Daoy (cell line): ENCODE measurements at regions not wholly inside any gene's neighbourhood (a gene's known extent, or its start where the extent isn't known, plus 50 kb on each side); places are given as distances from the start of the nearest gene placed in this dataset.

Experiments used
- DNase-seq: peaks from one replicate; pipeline ENCODE4 v3.0.0-alpha.2; 2015; ENCODE audit warnings: low read depth

DNA sequence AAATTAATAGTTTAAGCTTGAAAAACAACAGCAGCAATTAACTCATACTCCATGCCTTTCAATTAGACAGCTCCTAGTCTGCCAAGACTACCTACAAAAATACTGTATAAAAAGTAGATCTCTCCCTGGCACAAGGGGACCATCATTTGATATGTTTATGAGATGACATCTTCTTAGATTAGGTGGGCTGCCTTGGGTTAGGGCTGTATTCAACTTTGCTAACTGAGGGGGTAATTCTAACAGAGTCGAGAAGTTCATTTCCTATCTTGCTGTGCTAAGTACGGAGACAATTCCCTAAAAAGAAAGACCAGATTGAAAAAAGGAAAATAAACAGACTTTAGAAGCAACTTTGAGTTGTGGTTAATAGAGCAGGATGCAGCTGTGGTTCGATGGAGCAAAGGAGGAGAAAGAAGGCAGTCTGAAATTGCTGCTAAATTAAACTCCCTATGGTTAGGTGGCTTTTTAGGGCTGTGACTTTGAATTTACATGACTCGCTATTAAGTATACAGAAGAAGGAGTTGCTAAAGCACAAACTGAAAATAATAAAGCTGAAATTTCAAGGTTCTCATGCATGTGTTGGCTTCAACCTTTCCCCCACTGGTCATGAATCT lies 75.4 kb downstream of the CDC7 start:
- DNase-seq: no peak

DNA sequence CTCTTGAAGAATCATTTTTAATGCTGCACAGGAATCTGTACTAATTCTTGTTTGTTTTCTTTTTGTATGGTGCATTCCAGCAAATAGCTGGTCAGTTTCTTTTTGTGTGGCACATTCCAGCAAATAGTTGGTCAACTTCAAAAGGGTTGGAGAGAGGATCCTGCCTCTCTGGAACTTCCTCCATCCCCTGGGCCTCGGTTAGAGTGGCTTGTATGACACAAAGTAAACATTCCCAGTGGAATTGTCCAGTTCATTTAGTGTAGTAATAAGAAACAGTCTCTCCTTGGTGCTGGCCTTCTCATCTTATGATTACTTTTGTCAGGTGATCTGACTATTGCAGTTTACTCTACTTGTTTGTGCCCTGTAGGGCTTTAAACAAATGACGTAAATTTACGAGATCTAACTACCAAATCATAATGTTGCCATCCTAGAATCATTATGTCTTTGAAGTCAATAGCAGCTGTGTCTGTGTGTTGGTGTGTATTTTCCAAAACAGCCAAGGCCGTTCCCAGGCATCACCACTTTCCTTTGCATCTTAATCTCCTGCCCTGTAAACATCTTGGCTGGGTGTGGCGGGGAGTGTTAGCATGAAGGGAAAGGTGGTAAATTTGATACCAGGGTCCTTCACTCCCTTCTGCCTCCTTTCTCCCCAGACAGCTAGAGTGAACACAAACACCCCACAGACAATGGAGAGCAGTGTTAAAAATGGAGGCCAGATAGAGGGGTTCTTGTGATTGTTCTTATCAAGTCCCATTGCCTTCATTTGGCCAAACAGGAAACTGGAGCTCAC lies 77.9 kb downstream of the CDC7 start:
- no peak for DNase-seq

DNA sequence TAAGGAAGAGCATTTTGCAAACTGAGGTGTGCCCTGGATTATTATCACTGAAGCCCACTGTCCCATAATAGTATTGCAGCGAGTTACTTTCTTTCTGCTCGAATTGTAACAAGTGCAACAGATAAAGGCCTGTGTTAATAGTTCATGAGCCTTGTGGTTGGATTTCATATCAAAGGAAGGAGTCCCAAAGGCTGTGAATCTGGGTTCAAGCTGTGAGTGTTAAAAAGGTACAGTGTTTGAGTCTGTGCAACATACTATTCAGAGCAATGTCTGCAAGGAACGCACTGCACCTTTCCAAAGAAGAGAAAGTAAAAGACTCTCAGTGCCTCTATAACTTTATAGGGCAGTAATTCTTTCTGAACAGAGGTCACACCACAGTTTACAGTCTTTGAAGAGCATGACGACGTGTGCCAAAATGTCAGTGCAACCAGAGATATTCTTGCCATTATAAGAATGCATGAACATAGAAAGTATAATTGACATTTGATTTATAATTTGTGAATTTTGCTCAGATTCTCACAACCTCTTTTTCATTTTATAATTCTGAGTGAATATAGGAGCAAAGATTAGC lies 79.1 kb downstream of the CDC7 start:
- no peak for DNase-seq

DNA sequence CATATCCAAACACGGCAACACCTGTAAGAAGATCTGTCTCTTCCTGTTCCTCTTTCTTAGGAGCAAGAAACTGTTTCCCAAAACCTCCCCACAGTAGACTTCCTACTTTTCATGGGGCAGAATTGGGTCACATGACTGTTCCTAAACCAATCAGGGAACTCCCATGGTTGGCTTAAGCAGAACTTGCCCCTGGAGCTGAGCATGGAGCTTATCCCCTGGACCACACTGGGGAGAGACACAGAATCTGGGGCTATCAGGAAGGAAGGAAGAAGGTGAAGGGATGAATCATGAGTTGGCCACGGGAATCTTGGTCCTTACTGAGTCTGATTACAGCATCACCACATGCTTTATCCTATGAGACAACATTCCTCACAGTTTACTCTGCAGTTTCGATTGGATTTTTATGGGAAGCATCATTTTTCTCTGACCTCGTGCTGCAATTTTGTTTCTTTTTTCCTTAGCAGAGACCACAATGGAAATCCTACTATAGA lies 81.8 kb downstream of the CDC7 start:
- DNase-seq: peak; percentile 89

DNA sequence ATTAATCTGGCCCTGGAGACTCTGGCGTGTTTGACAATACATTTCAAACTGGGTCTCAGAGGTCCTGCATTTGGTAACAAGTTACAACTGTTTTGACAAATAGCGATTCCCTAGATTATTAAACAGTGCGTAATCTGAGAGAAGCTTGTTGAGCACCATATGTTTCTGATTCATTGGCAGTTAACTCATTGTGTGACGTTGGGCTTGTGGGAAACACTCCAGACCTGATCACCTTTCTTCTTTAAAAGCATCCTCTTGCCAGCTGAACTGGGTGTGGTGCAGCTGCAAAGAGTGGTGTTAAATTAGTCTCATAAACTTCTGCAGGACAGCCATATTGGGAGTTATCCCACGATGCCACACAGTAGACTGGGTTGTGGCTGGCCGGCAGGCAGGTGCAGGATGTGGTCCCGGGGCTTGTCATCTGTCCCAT lies 82.7 kb downstream of the CDC7 start:
- peak; percentile 63 for DNase-seq

DNA sequence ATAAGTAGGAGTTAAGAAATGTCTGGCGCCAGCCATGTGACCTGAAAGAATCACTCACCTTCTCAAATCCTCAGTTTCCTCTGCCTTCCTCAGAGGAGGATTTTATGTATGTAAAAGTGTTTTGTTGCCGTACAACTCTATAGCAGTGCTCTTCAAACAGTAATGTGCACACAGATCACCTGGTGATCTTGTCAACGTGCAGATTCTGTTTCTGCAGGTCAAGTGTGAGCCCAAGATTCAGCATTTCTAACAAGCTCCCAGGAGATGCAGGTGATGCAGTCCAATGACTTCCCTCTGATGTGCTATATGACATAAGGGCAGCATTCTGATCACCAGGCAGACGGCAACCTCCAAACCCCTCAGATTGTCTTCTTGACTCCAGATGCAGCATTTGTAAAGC lies 83.7 kb downstream of the CDC7 start:
- no peak for DNase-seq

DNA sequence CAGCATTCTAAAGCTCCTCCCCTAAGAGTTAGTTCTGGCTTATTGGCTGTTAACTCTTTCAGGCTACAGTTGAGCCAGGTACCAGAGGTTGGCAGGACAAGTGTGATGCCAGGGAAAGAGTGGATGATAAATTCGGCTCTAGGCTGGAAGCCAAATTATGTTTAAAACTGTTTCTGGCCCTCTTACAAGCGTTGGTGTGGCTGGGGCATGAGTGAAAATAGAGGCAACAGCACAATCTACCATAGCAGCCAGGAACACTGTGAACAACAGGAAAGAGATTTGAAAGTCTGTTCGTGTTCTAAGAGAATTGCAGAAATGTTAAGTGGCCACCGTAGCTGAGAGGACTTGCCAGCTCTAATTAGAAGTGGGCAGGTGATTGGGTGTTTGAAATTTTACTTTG lies 84.2 kb downstream of the CDC7 start:
- no peak for DNase-seq

DNA sequence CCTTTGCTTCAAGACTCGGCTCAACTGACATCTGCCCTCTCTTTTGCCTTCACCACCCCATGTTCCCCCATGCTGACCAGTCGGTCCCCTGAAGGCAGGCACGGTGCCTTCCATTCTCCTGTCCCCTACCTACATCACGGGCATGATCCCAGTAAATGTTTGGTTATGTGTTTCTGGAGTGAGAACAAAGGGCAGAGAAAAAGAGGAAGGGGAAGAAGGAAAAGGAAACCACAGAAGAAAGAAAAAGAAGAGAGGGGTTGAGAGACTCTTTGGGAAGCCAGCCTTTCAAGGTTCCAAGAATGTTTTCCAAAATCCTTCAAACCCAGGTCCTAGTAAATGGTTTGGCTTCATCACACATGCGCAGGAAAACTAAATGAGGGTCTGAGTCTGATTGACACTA lies 84.9 kb downstream of the CDC7 start:
- DNase-seq: no peak

DNA sequence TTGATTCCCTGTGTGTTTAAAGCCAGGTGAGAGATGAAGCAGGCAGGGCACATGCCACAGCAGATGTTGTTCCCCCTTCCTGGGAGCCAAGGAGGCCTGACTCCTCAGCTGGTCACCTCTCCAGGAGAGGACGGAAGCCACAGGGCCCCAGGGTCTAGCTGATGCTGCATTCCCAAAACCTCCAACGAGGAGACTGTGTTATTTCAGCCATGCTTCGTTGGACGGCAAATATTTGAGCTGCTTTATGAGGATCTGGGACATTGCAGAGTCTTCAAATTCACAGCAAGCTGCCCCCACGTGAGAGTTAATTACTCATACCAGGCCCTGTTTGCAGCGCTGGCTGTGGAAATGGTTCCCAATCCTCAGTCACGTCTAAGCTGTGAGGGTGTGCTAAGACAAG lies 85.3 kb downstream of the CDC7 start:
- DNase-seq: peak; percentile 59

DNA sequence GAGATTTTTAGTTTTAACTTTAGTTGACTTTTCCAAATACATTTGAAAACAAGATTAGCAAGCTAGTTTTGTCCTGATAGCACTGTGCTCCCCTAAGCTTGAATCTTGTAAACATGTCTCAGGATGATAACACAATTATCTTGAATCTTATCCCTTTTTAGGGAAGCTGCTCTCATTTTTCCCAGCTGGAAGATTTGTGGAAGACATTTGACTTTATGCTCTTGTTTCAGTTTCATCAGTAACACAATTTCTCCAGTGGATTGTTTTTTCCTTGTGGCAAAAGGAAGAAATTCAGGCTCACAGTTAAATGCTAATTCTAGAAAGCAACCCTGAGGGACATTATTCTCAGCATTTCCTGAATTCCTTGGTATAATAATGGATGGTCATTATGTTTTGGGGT lies 88.8 kb downstream of the CDC7 start:
- no peak for DNase-seq

DNA sequence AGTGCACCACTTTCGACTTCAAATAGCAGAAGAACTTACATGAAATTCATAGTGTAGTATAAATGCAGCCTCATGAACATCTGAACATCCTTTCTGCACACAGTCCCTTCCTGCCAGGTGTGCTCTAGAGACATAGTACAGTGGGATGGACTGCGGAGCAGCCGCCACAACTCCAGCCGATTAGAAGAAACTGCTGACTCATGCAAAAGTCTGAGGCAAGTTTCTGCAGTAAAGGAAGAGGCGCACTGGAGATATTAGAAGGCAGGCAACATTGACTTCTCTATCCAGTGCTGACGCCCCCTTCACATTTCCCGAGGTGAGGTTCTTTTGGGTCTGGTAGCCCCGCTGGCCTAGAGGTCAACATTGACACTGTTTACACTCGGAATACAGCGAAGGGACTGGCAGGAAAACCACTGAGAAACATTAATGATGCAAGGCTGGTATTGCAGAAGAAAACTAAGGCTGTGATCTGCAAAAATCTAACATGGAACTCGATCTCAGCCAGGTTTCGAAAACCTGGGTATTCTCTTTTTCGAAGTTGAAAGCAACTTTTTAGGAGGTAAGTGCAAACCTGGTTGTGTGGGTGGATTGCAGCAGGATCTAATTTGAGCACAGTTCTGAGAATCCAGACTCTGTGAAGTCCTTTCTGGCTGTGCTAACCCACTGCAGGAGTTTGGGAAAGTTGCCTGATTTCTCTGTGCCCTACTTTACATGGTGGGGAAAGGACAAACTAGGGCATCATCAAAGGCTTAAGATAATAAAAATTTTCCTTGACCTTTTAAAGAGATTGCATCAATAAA lies 90.7 kb downstream of the CDC7 start:
- DNase-seq: no peak

DNA sequence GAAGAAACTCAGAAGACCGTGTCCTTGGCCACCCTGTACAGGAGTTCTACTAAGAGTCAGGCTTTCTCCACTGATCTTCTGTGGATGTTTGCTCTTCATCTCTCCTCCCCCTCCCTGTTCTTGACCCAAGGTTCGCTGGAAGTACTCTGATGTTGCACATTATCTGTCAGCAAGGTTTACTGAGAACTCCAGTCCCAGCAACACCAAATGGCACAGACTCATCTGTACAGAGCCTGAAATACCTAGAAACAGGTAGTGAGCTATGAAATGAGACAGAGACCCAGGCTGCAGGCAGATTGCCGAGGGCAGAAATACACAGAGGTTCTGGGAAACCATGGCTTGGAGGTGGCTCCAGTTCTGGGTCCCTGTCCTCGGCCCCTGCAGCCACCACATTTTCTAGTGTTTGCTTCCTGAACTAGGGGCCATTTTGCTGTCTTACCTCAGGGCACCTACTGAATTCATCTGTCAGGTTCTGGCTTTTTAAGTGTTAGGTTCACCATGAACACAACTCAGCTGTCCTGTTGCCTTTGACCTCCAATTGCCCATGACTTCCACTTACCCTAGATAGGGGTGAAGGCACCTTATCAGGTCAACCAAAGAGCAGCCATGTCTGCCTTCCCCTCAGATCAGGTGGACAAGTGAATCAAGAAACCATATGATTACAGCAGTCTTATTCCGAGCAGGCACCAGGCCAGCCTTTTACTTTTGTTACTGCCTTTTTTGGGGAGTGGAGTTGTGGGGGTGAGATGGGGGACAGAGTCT lies 92.2 kb downstream of the CDC7 start:
- no peak for DNase-seq

DNA sequence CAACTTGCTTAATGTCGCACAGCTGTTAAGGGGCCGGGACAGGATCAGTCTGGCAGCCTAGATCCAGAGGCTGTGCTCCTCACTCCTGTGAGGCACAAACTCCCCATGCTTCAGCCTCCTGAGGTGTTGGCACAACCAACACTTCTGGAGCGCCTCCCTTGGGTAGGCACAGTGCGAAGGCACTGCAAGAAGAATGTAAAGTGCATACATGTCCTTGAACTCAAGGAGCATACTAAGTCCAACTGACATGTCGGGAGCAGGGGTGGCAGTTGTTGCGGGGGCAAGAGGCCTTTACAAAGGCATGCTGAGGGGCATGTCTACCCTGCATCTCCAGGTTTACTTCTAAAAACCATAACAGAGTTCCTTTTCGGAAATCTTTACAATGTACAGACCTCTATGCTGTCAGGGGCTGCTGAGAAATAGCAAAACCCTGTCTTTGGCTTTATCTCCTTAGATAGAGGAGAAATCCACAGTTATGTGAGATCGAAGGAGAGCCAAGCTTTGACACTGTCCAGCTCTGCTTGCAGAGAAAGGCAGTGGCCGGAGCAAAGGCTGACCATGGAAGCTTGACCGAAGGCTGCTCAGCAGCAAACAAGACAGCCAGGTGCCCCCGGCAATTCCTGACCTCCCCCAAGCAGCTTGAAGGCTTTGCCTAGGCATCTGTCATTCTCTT lies 93.9 kb downstream of the CDC7 start:
- no peak for DNase-seq

DNA sequence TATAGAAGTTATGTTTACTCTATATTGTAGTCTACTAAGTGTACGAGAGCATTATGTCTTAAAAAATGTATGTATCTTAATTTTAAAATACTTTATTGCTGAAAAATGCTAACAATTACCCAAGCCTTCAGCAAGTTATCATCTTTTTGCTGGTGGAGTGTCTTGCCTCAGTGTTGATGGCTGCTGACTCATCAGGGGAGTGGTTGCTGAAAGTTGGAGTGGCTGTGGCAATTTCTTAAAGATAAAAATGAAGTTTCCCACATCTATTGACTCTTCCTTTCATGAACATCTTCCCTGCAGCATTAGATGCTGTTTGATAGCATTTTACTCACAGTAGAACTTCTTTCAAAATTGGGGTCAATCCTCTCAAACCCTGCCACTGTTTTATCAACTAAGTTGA lies 95.8 kb downstream of the CDC7 start:
- DNase-seq: peak; percentile 36

DNA sequence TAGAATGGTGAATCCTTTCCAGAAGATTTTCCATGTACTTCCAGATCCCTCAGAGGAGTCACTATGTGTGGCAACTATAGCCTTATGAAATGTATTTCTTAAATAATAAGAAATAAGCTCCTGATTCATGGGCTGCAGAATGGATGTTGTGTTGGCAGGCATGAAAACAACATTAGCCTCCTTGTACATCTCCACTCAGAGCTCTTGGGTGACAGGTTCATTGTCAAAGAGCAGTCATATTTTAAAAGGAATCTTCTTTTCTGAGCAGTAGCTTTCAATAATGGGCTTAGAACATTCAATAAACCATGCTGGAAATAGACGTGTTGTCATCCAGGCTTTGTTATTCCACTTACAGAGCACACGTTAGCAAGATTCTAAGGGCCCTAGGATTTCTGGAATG lies 96.6 kb downstream of the CDC7 start:
- DNase-seq: no peak

DNA sequence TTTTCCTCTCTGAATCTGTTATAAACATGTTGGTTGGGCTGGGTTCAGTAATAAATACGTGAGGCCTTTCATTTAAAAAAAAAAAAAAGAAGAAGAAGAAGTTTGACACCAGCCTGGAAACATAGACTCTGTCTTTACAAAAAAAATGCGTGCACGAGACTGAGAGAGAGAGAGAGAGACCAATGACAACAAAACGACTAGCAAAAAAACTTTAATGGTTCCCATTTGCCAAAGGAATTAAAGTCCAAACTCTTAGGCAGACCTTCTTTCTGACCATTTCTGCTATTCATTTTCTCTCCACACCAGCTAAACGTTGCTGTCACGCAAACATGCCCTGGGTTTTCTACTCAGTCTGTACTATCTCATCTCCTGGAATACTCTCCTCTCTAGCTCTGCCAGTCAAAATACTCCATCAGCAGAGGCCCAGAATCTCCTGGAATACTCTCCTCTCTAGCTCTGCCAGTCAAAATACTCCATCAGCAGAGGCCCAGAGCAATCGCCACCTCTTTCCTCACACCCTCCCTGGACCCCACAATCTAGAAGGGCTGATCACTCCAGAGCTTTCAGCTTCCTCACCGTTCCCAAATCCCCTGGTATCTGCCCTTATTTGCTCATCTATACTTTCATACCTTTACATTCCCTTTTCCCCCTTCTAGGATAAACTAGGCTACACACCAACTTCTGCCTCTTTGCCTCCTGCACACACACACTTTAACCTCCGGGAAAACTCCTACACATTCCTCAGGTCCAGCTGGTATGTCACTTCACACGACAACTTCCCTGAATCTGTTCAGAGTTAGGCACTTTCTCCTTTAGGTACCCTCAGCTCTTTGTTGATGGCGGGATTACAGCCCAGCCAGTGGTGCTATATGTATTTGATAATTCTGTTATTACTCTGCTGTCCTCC lies 100.0 kb downstream of the CDC7 start:
- no peak for DNase-seq

DNA sequence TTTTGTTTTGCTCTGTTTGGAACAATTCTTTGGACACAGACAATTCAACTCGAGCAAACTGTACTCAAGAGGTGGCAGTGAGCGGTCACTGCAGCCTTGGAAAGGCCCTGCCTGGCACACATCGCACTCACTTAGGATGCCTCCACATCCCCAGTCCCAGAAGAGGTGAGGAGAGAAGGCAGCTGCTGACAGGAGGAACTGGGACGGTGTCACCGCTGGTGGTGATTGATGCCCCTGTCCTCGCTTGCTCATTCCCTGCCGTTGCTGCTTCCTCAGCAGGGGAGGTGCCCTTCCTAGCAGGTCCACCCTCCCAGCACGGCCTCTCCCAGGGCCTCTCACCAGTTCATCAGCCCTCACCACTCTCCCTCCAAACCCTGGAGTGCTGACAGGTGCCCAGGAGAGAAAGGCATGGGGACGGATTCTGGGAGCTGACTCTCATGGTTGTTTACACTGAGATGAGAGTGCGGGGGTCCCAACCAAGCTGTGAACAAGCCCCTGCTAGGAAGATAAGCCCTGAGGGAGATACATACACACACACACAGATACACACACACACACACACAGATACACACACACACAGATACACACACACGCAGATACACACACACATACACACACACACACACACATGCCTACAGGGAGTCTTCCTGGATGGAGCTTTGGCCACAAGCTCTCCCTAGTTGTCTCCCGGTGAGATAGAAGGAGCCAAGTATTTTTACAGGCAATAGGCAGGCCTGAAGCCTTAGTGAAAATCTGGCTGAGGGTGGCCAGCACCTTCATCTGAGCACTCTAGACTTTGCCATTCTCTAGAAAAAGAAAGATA lies 101.1 kb downstream of the CDC7 start:
- DNase-seq: no peak

DNA sequence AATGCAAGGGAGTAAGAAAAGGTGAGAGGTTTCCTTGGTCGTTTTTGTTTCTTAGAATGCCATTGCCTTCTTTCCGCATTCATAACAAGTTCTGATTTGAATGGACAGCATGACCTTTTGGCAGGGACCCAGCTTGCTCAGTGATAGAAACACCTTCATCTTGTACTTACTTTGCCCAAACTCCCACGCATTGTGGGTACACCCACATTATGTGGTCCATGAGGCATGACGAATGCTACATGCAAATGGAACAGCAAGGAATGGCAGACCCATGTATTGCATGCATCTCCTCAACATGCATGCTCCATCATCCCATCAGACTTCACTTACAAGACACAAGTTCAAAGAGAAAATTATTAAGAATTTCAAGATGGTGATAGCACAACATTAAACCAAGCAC lies 102.8 kb downstream of the CDC7 start:
- DNase-seq: no peak

DNA sequence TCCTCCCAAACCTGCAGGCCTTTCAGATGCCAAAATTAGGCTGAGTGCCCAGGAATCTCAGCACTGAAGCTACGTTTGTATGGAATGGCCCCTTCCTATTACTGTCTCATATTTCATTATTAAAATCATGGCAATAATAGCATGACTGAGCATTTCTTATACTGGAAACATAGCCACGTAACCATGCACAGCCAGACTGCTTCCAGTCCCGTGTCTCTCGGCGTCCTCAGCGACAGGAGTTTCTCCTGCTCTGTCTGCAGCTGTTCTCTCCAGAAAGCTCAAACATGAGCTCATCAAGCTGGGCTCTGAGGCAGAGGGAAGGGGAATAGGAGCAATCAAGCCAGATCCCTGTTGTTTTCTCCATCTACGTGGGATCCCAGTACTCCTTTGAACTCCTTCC lies 104.0 kb downstream of the CDC7 start:
- no peak for DNase-seq
